ENCODE measurements at regions not wholly inside any gene's neighbourhood (a gene's known extent, or its start where the extent isn't known, plus 50 kb on each side); places are given as distances from the start of the nearest gene placed in this dataset.

- no peaks in the 10 kb centered on the region for H3K27me3 ChIP-seq (ENCODE audit: low read length)
- no peaks in the 10 kb centered on the region for H4K20me1 ChIP-seq (ENCODE audit: low read depth, low read length)
- TF ChIP-seq EZH2phosphoT487 (conservative IDR thresholded peaks at IDR 0.05; ENCODE audit: low read length): no peak
- TF ChIP-seq CTCF (IDR thresholded peaks at IDR 0.05; ENCODE audit: insufficient read depth, low read length, poor library complexity, severe bottlenecking): no peak
- H3K9me2 ChIP-seq (replicated peaks; ENCODE audit: insufficient read depth, low read length): no peaks in the 10 kb centered on the region
- no peak overlapping the region for H2AFZ ChIP-seq (ENCODE audit: low read depth, low read length, severe bottlenecking)
- no peak overlapping the region for H3K27ac ChIP-seq (ENCODE audit: low read depth, low read length)
- H3K9ac ChIP-seq (ENCODE audit: low read length): no peak overlapping the region
- no peak overlapping the region for H3K4me3 ChIP-seq (ENCODE audit: insufficient read depth, low read length, poor library complexity, severe bottlenecking)
- no peaks in the 10 kb centered on the region for H3K9me3 ChIP-seq (ENCODE audit: insufficient read depth, low read length)
- no peaks in the 10 kb centered on the region for H3F3A ChIP-seq (ENCODE audit: insufficient read depth)
- no peak overlapping the region for H3K4me2 ChIP-seq (ENCODE audit: low read depth, low read length, poor library complexity, severe bottlenecking)
- H3K79me2 ChIP-seq (ENCODE audit: insufficient read depth, low read length): no peaks in the 10 kb centered on the region
- H3K36me3 ChIP-seq (ENCODE audit: low read length): no peaks in the 10 kb centered on the region
Observed at GRCh38 chr16:56011808-56012481, 136.8 kb upstream of the CES5A start.

GRCh38 chr16:56005958-56006357, 130.8 kb upstream of the CES5A start:
- Histone ChIP-seq H4K20me1 (ENCODE audit: low read depth, low read length) (no peaks in the 10 kb centered on the region), H3K4me2 (ENCODE audit: low read depth, low read length, poor library complexity, severe bottlenecking) (no peak overlapping the region), H3K27ac (ENCODE audit: low read depth, low read length) (no peak overlapping the region), H3K36me3 (ENCODE audit: low read length) (no peaks in the 10 kb centered on the region), H3K4me3 (ENCODE audit: insufficient read depth, low read length, poor library complexity, severe bottlenecking) (no peak overlapping the region), H3K9ac (ENCODE audit: low read length) (no peak overlapping the region), H3K9me3 (ENCODE audit: insufficient read depth, low read length) (no peaks in the 10 kb centered on the region), H3K79me2 (ENCODE audit: insufficient read depth, low read length) (no peaks in the 10 kb centered on the region), H3K9me2 (replicated peaks; ENCODE audit: insufficient read depth, low read length) (no peaks in the 10 kb centered on the region; the same call in 1 of the 2 replicates), H2AFZ (ENCODE audit: low read depth, low read length, severe bottlenecking) (no peak overlapping the region), H3F3A (ENCODE audit: insufficient read depth) (no peaks in the 10 kb centered on the region), H3K27me3 (ENCODE audit: low read length) (no peaks in the 10 kb centered on the region)
- TF ChIP-seq CTCF (IDR thresholded peaks at IDR 0.05; ENCODE audit: insufficient read depth, low read length, poor library complexity, severe bottlenecking) (no peak), EZH2phosphoT487 (conservative IDR thresholded peaks at IDR 0.05; ENCODE audit: low read length) (no peak)

- no peaks in the 10 kb centered on the region for H3F3A ChIP-seq (ENCODE audit: insufficient read depth)
- no peaks in the 10 kb centered on the region for H4K20me1 ChIP-seq (ENCODE audit: low read depth, low read length)
- no peak overlapping the region for H3K4me2 ChIP-seq (ENCODE audit: low read depth, low read length, poor library complexity, severe bottlenecking)
- H3K79me2 ChIP-seq (ENCODE audit: insufficient read depth, low read length): no peaks in the 10 kb centered on the region
- H3K27me3 ChIP-seq (ENCODE audit: low read length): no peaks in the 10 kb centered on the region
- H3K9me3 ChIP-seq (ENCODE audit: insufficient read depth, low read length): no peaks in the 10 kb centered on the region
- TF ChIP-seq CTCF (IDR thresholded peaks at IDR 0.05; ENCODE audit: insufficient read depth, low read length, poor library complexity, severe bottlenecking) (no peak), EZH2phosphoT487 (conservative IDR thresholded peaks at IDR 0.05; ENCODE audit: low read length) (no peak)
- no peak overlapping the region for H3K9ac ChIP-seq (ENCODE audit: low read length)
- no peak overlapping the region for H3K4me3 ChIP-seq (ENCODE audit: insufficient read depth, low read length, poor library complexity, severe bottlenecking)
- H2AFZ ChIP-seq (ENCODE audit: low read depth, low read length, severe bottlenecking): no peak overlapping the region
- H3K27ac ChIP-seq (ENCODE audit: low read depth, low read length): no peak overlapping the region
- no peaks in the 10 kb centered on the region for H3K36me3 ChIP-seq (ENCODE audit: low read length)
- no peaks in the 10 kb centered on the region for H3K9me2 ChIP-seq (replicated peaks; ENCODE audit: insufficient read depth, low read length)
Observed at GRCh38 chr16:55999683-56000082, 124.5 kb upstream of the CES5A start.

Measured in SU-DHL-6 (cell line).